Heart right ventricle (tissue), 16 donors: ENCODE measurements at regions not wholly inside any gene's neighbourhood (a gene's known extent, or its start where the extent isn't known, plus 50 kb on each side); places are given as distances from the start of the nearest gene placed in this dataset.

Source experiments
- ATAC-seq, 8 donors: fragments of 200-7000 bp; cut with Tn5 transposase; one replicate each; pipeline ENCODE4 v1.9.1; 2020; ENCODE audit warnings: mild to moderate bottlenecking in 8 of 8, moderate library complexity in 8 of 8, moderate number of reproducible peaks in 1 of 8
- DNase-seq, 2 donors: peaks; one replicate each; pipeline ENCODE4 v3.0.0-alpha.2; 2020
- H3K27ac ChIP-seq, 10 donors: fragments of 200-600 bp; sonication (generic) in 2 of 10; one replicate each; pipeline versions ENCODE4 v1.5.0 to v1.8.0; 2020 to 2022; ENCODE audit warnings: mild to moderate bottlenecking in 3 of 10
- H3K27me3 ChIP-seq, 7 donors: fragments of 200-600 bp; one replicate each; pipeline ENCODE4 v1.8.0; 2021 to 2022; ENCODE audit warnings: mild to moderate bottlenecking in 2 of 7
- H3K36me3 ChIP-seq, 9 donors: fragments of 200-600 bp; sonication (generic) in 1 of 9; one replicate each; pipeline versions ENCODE4 v1.5.0 to v1.8.0; 2020 to 2022; ENCODE audit warnings: mild to moderate bottlenecking in 2 of 9
- H3K4me1 ChIP-seq, 9 donors: fragments of 200-600 bp; sonication (generic) in 1 of 9; one replicate each; pipeline versions ENCODE4 v1.5.0 to v1.8.0; 2020 to 2022; ENCODE audit warnings: mild to moderate bottlenecking in 4 of 9
- H3K4me3 ChIP-seq, 10 donors: fragments of 200-600 bp; sonication (generic) in 2 of 10; one replicate each; pipeline versions ENCODE4 v1.5.0 to v1.8.0; 2020 to 2022; ENCODE audit warnings: mild to moderate bottlenecking in 7 of 10, moderate library complexity in 2 of 10
- H3K9me3 ChIP-seq, 11 donors: fragments of 200-600 bp in 10 of 11; sonication (generic) in 2 of 11; one replicate each; pipeline versions ENCODE4 v1.5.0 to v1.8.0; 2013 to 2022; ENCODE audit warnings: mild to moderate bottlenecking in 2 of 11, control low read depth in 1 of 11, moderate library complexity in 1 of 11
- WGBS, 2 donors: extraction: QIAGEN DNeasy Blood & Tissue Kit; methylation state at CpG; one replicate each; pipeline ENCODE4 v1.1.7; 2013; ENCODE audit warnings: inconsistent platforms in 1 of 2; 5-methylcytosine and 5-hydroxymethylcytosine counted together
- intact Hi-C, 10 donors: fragments of 100-400 bp; cut with DNase I; formaldehyde crosslinking; loops; one replicate each; pipeline versions ENCODE4 v1.11.1 to v1.14.2; 2022
- TF ChIP-seq, protein P1 (sequence below), 9 donors: fragments of 200-600 bp; sonication (generic) in 2 of 9; IDR thresholded peaks; one replicate each; pipeline versions ENCODE4 v1.5.0 to v1.8.0; 2021 to 2022; ENCODE audit warnings: antibody characterized with exemption in 9 of 9, mild to moderate bottlenecking in 5 of 9, moderate library complexity in 1 of 9
- donor health status: Arrhythmogenic right ventricular cardiomyopathy.
- donor health status: ischemic (EF 13 %, LVEDD 7.1; RV severe dilation, severe dysfunction).
- donor health status: healthy with polysubstance abuse.
- donor health status: DM: no; HTN: yes; CAD: no.
- donor health status: DM: no; HTN: no; CAD: no.
- donor health status: ischemic (EF 25% LVEDD 6.9; RV normal size, moderate dysfunction).
- donor health status: ischemic (EF 25% LVEDD 5.7; RV mildly dilated, moderate dysfunction).
- donor health status: healthy.
- donor health status: DM: yes; HTN: yes; CAD: no.
- donor health status: Ischemic cardiomyopathy.
- donor health status: ischemic (EF 35%, LVEDD 5.7; RV mildly dilated, moderate dysfunction).
- donor health status: nonischemic (EF 11% LVEDD 7.7; RV severe dilation, severe dysfunction).
- donor health status: DM: yes; HTN: yes; CAD: no.
- donor health status: PGD.
- donor health status: ischemic (EF 29% LVEDD 5.4; RV normal size, mild dysfunction).
- donor health status: nonischemic (EF 23%, LVEDD 6.1; RV moderate dilation, normal function).

DNA sequence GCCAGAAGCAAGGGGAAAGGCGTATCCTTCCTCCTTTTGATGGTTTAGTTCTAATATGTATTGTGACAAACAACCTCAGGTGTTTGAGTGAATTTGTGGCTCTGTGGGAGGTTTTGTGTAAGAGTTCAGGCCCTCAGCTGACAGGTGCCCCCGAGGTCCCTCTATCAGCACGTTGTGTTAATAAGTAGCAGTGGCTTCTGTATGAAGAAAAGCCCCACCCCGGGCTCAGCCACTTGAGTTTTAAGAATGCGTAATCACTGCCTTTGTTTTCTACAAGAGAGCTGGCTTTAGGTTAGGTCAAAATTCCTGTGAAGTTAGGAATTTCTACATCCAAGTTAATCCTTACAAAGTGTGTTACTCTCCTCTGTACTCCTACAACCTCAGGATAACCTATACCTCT is 92.4 kb upstream of the PGBD5 start:
- no peak for DNase-seq
- 63 to 65% methylated on average over 5 of the region's 5 CpGs for WGBS, 2 donors
- H3K4me1 ChIP-seq: peaks cover 0 to 19% (median 3%) of the 10 kb centered on the region in 9 donors
- no peaks in the 10 kb centered on the region for H3K27me3 ChIP-seq
- no peak overlapping the region for H3K4me3 ChIP-seq
- H3K36me3 ChIP-seq: no peaks in the 10 kb centered on the region
- TF ChIP-seq, protein P1, sequence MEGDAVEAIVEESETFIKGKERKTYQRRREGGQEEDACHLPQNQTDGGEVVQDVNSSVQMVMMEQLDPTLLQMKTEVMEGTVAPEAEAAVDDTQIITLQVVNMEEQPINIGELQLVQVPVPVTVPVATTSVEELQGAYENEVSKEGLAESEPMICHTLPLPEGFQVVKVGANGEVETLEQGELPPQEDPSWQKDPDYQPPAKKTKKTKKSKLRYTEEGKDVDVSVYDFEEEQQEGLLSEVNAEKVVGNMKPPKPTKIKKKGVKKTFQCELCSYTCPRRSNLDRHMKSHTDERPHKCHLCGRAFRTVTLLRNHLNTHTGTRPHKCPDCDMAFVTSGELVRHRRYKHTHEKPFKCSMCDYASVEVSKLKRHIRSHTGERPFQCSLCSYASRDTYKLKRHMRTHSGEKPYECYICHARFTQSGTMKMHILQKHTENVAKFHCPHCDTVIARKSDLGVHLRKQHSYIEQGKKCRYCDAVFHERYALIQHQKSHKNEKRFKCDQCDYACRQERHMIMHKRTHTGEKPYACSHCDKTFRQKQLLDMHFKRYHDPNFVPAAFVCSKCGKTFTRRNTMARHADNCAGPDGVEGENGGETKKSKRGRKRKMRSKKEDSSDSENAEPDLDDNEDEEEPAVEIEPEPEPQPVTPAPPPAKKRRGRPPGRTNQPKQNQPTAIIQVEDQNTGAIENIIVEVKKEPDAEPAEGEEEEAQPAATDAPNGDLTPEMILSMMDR (IDR thresholded peaks at IDR 0.05): no peak
- no peak for ATAC-seq
- H3K9me3 ChIP-seq: peaks cover 0 to 2% (median 0%) of the 10 kb centered on the region in 11 donors
- no peak overlapping the region for H3K27ac ChIP-seq
- intact Hi-C loops: no loop called here

DNA sequence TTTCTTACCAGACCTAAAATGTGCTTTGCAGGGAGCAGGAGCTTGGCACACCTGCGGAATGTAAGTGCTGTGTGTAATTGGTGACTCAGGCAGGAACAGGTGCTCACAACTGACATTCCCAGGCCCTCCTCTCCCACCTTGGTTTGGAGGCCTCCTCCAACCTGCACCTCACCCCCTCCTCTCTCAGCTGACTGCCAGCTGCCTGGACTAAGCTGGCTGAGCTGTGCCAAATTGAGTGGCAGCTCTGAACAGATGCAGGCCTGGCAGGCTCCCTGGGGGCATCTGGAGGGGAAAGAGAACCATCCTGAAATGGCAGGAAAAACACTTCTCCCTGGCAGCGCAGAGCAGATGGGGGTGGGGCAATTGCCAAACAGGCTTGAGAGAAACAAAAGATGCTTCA is 91.7 kb upstream of the PGBD5 start:
- ATAC-seq (peak in 6 of 8 donors; percentile 44 to 68 (median 60)), DNase-seq (peak; percentile 6 to 22)
- no peaks in the 10 kb centered on the region for H3K27me3 ChIP-seq
- intact Hi-C loops: no loop called here
- peaks cover 0 to 19% (median 3%) of the 10 kb centered on the region in 9 donors for H3K4me1 ChIP-seq
- H3K4me3 ChIP-seq: no peak overlapping the region
- H3K27ac ChIP-seq: peak overlapping the region in 3 of 10 donors; percentile 7 to 58 (median 54)
- 79 to 95% methylated on average over 2 of the region's 2 CpGs for WGBS, 2 donors
- TF ChIP-seq, protein P1 (IDR thresholded peaks at IDR 0.05): no peak
- no peaks in the 10 kb centered on the region for H3K36me3 ChIP-seq
- peaks cover 0 to 2% (median 0%) of the 10 kb centered on the region in 11 donors for H3K9me3 ChIP-seq

DNA sequence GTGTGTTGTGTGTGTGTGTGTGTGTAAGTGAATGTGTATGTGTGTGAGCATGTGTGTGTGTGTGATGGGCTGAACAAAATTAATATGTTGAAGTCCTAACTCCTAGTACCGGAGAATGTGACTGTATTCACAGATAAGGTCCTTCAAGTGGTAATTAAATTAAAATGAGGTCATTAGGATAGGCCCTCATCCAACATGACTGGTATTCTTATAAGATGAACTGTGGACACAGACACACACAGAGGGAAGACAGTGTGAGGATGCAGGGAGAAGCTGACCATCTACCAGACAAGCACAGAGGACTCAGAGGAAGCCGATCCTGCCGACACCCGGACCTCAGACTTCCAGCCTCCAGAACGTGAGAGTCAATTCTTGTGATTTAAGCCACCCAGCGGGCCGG is 91.2 kb upstream of the PGBD5 start:
- Histone ChIP-seq H3K4me1 (peaks cover 0 to 19% (median 3%) of the 10 kb centered on the region in 9 donors), H3K4me3 (no peak overlapping the region), H3K9me3 (peaks cover 0 to 2% (median 0%) of the 10 kb centered on the region in 11 donors), H3K36me3 (no peaks in the 10 kb centered on the region), H3K27ac (peak overlapping the region in 3 of 10 donors; percentile 7 to 58 (median 54)), H3K27me3 (no peaks in the 10 kb centered on the region)
- TF ChIP-seq, protein P1 (IDR thresholded peaks at IDR 0.05): no peak
- WGBS, 2 donors: 62 to 69% methylated on average over 7 of the region's 7 CpGs
- no peak for DNase-seq
- ATAC-seq: peak in 7 of 8 donors; percentile 49 to 84 (median 56)
- intact Hi-C loops: no loop called here

DNA sequence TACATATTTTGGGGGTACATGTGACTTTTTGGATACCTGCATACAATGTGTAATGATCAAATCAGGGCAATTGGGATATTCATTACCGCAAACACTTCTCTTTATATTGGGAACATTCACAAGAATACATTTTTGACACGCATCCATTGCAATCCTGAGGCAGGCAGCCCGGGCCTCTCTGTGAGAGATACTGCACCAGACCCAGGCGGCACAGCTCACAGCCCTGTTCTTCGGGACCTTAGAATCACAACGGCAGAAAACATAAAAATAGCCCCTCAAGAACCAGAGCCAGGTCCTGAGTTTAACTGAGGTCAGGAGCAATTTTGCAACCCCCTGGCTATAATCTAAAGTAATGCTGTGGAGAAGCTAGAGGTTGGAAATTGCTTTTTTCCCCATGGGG is 90.8 kb upstream of the PGBD5 start:
- no peak overlapping the region for H3K4me3 ChIP-seq
- DNase-seq (peak; percentile 5 to 19), ATAC-seq (peak; percentile 34 to 88 (median 73))
- H3K4me1 ChIP-seq: peaks cover 0 to 19% (median 3%) of the 10 kb centered on the region in 9 donors
- WGBS, 2 donors: 42 to 58% methylated on average over 6 of the region's 6 CpGs
- H3K27ac ChIP-seq: peak overlapping the region in 3 of 10 donors; percentile 1 to 58 (median 54)
- H3K27me3 ChIP-seq: no peaks in the 10 kb centered on the region
- intact Hi-C loops: no loop called here
- no peaks in the 10 kb centered on the region for H3K36me3 ChIP-seq
- H3K9me3 ChIP-seq: peaks cover 0 to 2% (median 0%) of the 10 kb centered on the region in 11 donors
- TF ChIP-seq, protein P1 (IDR thresholded peaks at IDR 0.05): no peak
